ENCODE measurements at regions not wholly inside any gene's neighbourhood (a gene's known extent, or its start where the extent isn't known, plus 50 kb on each side); places are given as distances from the start of the nearest gene placed in this dataset.
"Not testable (repeated sequence)": the region's sequence is repeated elsewhere in the genome, so short reads cannot be mapped to it uniquely, and the experiment has no call there.

GRCh38 chr14:105748710-105749109 lies 222.3 kb downstream of the TMEM121 start:
- TF ChIP-seq CTCF (IDR thresholded peaks at IDR 0.05); EZH2 (IDR thresholded peaks at IDR 0.05; ENCODE audit: borderline replicate concordance, insufficient read depth, low read depth, low read length, poor library complexity, severe bottlenecking): not testable (repeated sequence)
